ENCODE measurements at regions not wholly inside any gene's neighbourhood (a gene's known extent, or its start where the extent isn't known, plus 50 kb on each side); places are given as distances from the start of the nearest gene placed in this dataset.

DNA sequence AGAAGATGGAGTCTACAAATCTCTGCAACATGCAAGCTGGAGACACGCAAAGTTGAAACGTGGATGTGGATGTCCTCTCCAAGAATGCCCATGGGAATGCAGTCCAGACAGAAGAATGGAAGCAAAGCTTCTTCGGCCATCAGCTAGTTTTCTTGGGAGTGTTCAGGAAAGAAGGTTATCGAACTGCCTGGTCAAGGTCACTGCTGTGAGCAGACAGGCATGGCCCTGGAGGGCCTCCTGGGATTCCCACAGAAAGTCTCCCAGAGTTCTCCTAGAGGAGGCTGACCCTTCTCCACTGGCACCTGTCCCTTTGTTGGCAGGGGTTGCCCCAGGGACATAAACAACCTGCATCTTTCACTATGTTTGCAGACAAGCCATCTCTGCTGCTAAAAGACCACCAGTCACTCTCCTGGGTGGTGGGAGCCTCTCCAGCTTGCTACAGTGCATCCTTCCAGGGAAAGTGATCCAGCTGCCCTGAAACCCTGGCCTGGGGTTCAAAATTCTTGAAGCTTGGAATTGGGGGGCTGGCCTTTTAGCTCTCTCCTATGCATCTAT, 265.8 kb downstream of the SYK start:
- 88% methylated on average over 4 of the region's 4 CpGs for WGBS (ENCODE audit: insufficient coverage)
- H3K4me1 ChIP-seq (ENCODE audit: control insufficient read depth, insufficient read depth, low read length): no peaks in the 10 kb centered on the region
- no peak for DNase-seq (ENCODE audit: low read depth in 4 of 6, low spot score in 6 of 6)
- no peaks in the 10 kb centered on the region for H3K27me3 ChIP-seq (ENCODE audit: control insufficient read depth, insufficient read depth, low read length)
- no peak overlapping the region for H3K4me3 ChIP-seq (ENCODE audit: low read depth, low read length)
- no peak overlapping the region for H3K27ac ChIP-seq (ENCODE audit: low read depth, low read length)
- no peaks in the 10 kb centered on the region for H3K36me3 ChIP-seq (ENCODE audit: control insufficient read depth, insufficient read depth, low read length)
- no peaks in the 10 kb centered on the region for H3K9me3 ChIP-seq (ENCODE audit: control insufficient read depth, insufficient read depth, low read length)

DNA sequence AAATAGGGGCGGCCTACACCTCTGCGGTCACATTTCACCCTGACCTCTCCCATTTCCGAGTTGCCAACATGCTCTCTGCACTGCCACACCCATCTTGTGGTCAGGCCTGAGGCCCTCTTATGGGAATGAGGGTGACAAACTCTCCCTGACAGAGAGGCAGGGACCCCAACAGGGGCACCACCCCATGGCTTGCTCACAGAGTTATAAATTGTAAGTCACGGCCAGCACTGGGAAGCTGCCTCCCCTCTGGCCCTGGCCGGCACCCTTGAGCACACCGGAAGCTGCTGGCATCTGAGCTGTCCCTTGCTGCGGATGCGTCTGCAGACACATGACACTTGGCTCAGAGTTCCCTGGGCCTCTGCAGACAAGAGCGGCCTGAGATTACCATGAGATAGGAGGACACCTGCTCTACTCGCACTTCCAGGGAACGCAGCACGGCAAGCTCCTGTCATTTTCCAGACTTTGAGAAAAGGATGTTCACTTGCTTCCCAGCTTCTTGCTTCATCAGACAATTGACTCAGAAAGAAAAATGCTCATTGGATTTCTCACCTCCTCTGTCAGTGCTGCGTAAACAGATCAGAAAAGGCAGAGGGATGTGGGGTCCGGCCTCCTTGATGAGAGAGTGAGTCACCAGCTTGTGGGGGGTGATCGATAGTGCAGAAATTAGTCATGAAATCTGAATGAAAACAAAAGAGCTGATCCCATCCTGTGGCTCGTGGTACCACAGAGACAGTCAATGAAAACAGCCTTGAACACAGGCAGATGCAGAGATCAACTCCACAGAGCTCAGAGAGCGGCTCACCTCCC, 269.8 kb downstream of the SYK start:
- Histone ChIP-seq H3K4me3 (ENCODE audit: low read depth, low read length) (no peak overlapping the region), H3K9me3 (ENCODE audit: control insufficient read depth, insufficient read depth, low read length) (no peaks in the 10 kb centered on the region), H3K27me3 (ENCODE audit: control insufficient read depth, insufficient read depth, low read length) (no peaks in the 10 kb centered on the region), H3K27ac (ENCODE audit: low read depth, low read length) (no peak overlapping the region), H3K36me3 (ENCODE audit: control insufficient read depth, insufficient read depth, low read length) (no peaks in the 10 kb centered on the region), H3K4me1 (ENCODE audit: control insufficient read depth, insufficient read depth, low read length) (no peaks in the 10 kb centered on the region)
- WGBS (ENCODE audit: insufficient coverage): 80% methylated on average over 16 of the region's 17 CpGs
- DNase-seq (ENCODE audit: low read depth in 4 of 6, low spot score in 6 of 6): no peak

- Histone ChIP-seq H3K36me3 (ENCODE audit: control insufficient read depth, insufficient read depth, low read length) (no peaks in the 10 kb centered on the region), H3K4me3 (ENCODE audit: low read depth, low read length) (no peak overlapping the region), H3K27ac (ENCODE audit: low read depth, low read length) (no peak overlapping the region), H3K4me1 (ENCODE audit: control insufficient read depth, insufficient read depth, low read length) (peaks cover 4% of the 10 kb centered on the region), H3K9me3 (ENCODE audit: control insufficient read depth, insufficient read depth, low read length) (no peaks in the 10 kb centered on the region), H3K27me3 (ENCODE audit: control insufficient read depth, insufficient read depth, low read length) (no peaks in the 10 kb centered on the region)
- peak in 1 of 6 donors; percentile 33 for DNase-seq (ENCODE audit: low read depth in 4 of 6, low spot score in 6 of 6)
- 79% methylated on average over 10 of the region's 10 CpGs for WGBS (ENCODE audit: insufficient coverage)
These were observed 271.6 kb downstream of the SYK start for GRCh38 chr9:91073049-91073810.

DNA sequence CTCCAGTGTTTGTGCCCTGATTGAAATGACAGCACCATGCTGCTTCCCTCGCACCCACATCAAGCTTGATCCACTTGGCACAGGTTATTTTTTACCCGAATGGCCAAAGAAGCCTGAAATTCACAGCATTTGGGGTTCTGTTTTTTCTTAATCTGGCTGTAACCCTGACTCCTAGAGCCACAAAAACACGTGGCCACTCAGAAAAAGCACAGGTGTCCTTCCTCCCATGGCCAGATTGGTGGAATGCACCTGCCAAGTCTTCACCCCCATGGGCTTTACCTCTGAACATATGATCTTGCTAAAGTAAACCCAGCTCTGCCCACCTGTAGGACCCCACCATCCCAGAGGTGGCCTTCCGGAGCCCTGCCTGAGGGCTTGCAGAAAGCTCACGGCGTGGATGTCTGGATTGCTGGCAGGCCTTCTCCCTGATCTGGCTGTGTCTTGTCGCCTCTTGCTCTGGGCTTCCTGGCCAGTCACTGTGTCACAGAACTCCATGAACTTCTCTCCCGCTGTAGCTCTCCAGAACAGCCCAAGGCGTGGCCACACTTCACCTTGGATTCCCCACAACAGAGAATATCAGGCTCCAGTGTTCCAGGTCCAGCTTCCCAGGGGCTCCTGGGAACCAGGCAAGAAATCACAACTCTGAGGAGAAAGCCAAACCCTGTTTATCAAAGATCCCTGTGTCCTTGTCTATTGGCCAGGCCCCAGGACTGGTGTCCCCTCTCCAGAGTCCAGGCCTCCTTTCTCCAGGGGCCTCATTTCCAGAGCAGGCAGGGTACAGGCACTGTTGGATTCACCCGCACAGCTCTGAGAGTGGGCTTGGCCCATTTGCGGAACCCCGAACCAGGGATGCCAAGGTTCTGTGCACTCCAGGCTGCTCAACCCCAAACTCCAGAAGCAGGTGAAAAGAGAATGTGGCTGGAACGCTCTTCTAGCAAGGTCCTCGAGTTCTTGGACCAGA, 272.5 kb downstream of the SYK start:
- H3K36me3 ChIP-seq (ENCODE audit: control insufficient read depth, insufficient read depth, low read length): no peaks in the 10 kb centered on the region
- H3K27me3 ChIP-seq (ENCODE audit: control insufficient read depth, insufficient read depth, low read length): no peaks in the 10 kb centered on the region
- DNase-seq (ENCODE audit: low read depth in 4 of 6, low spot score in 6 of 6): no peak
- no peak overlapping the region for H3K4me3 ChIP-seq (ENCODE audit: low read depth, low read length)
- H3K27ac ChIP-seq (ENCODE audit: low read depth, low read length): no peak overlapping the region
- H3K9me3 ChIP-seq (ENCODE audit: control insufficient read depth, insufficient read depth, low read length): no peaks in the 10 kb centered on the region
- 96% methylated on average over 14 of the region's 14 CpGs for WGBS (ENCODE audit: insufficient coverage)
- H3K4me1 ChIP-seq (ENCODE audit: control insufficient read depth, insufficient read depth, low read length): peaks cover 4% of the 10 kb centered on the region

DNA sequence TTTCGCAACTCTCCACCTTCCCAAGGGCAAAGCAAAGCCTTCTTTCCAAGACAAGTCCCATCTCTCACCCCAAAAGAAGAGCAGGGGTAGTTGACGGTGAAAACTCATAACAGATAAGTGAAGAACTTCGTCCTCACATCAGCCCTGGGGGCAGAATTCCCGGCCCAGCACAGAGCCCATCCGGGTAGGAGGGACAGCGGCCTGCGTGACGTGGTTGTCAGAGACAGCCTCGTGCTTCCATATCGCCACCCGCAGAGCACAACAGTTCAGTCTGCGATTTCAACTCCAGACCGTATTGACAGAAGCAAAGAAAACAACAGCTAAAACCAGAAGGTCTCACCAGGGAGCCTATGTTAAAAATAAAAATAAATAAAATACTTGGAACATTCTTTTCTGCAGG, 273.2 kb downstream of the SYK start:
- DNase-seq (ENCODE audit: low read depth in 4 of 6, low spot score in 6 of 6): peak in 1 of 6 donors; percentile 9
- Histone ChIP-seq H3K4me1 (ENCODE audit: control insufficient read depth, insufficient read depth, low read length) (peaks cover 4% of the 10 kb centered on the region), H3K27me3 (ENCODE audit: control insufficient read depth, insufficient read depth, low read length) (no peaks in the 10 kb centered on the region), H3K36me3 (ENCODE audit: control insufficient read depth, insufficient read depth, low read length) (no peaks in the 10 kb centered on the region), H3K27ac (ENCODE audit: low read depth, low read length) (no peak overlapping the region), H3K4me3 (ENCODE audit: low read depth, low read length) (no peak overlapping the region), H3K9me3 (ENCODE audit: control insufficient read depth, insufficient read depth, low read length) (no peaks in the 10 kb centered on the region)
- 77% methylated on average over 9 of the region's 13 CpGs for WGBS (ENCODE audit: insufficient coverage)

- H3K4me3 ChIP-seq (ENCODE audit: low read depth, low read length): no peak overlapping the region
- H3K9me3 ChIP-seq (ENCODE audit: control insufficient read depth, insufficient read depth, low read length): no peaks in the 10 kb centered on the region
- H3K4me1 ChIP-seq (ENCODE audit: control insufficient read depth, insufficient read depth, low read length): peaks cover 4% of the 10 kb centered on the region
- H3K36me3 ChIP-seq (ENCODE audit: control insufficient read depth, insufficient read depth, low read length): no peaks in the 10 kb centered on the region
- WGBS (ENCODE audit: insufficient coverage): 86% methylated on average over 8 of the region's 8 CpGs
- no peaks in the 10 kb centered on the region for H3K27me3 ChIP-seq (ENCODE audit: control insufficient read depth, insufficient read depth, low read length)
- no peak overlapping the region for H3K27ac ChIP-seq (ENCODE audit: low read depth, low read length)
- DNase-seq (ENCODE audit: low read depth in 4 of 6, low spot score in 6 of 6): no peak
These were observed 273.7 kb downstream of the SYK start for GRCh38 chr9:91075279-91075678.

DNA sequence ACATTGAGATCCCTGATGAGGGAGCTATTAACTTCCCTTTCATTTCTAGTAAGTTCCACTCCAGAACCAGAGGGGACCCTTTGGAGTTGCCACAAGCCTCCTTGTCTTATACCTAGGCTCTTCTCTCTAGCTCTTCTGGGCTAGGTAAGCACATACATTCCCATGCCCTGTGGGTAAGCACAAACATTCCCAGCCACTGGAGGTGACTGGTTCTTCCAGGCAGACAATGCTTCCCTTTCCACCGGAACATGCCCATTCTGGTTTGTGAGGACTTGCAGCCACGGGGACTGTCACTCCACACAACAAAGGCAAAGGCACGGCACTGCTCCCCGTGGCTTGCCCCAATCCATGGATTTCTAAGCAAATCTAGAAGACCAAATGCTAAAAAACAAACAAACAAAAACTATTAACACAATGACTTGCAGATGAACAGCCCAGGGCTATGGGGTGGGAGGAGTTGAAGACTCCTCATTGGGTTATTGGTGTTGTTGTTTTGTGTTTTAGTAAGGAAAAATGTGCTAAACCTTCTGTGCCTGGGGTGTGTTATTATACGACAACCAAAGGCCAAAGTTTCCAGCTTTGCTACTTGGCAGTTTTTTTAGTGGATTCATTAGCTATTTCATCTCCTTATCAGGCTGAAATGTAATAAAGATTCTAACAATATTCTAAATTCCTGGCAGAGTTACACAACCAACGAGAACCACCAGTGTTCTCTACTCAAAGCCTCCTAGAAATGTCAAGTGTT, 276.2 kb downstream of the SYK start:
- whole genome bisulfite sequencing (ENCODE audit: insufficient coverage): 79% methylated on average over 4 of the region's 6 CpGs

DNA sequence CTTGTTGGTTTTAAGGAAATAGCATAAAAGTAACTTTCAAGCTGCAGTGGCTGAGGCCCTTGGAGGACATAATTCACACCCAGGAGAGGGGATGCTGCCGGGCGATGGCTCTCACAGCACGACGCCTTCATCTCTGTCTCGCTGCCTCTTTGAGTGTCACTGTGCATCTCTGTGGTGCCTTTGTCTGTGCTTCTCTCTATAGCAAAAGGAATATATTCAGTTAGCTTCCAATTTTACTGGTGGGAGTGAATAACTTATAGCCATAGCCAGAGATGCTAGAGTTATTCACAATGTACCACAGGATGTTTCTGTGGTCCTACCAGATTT, 276.7 kb downstream of the SYK start:
- DNase-seq (ENCODE audit: low read depth in 4 of 6, low spot score in 6 of 6): peak in 2 of 6 donors; percentile 22 to 26
- Histone ChIP-seq H3K9me3 (ENCODE audit: control insufficient read depth, insufficient read depth, low read length) (no peaks in the 10 kb centered on the region), H3K4me1 (ENCODE audit: control insufficient read depth, insufficient read depth, low read length) (peaks cover 4% of the 10 kb centered on the region), H3K27ac (ENCODE audit: low read depth, low read length) (no peak overlapping the region), H3K4me3 (ENCODE audit: low read depth, low read length) (no peak overlapping the region), H3K27me3 (ENCODE audit: control insufficient read depth, insufficient read depth, low read length) (no peaks in the 10 kb centered on the region), H3K36me3 (ENCODE audit: control insufficient read depth, insufficient read depth, low read length) (no peaks in the 10 kb centered on the region)
- 25% methylated on average over 4 of the region's 5 CpGs for WGBS (ENCODE audit: insufficient coverage)

More for the DNA sequence above, 276.2 kb downstream of the SYK start:
- peaks cover 4% of the 10 kb centered on the region for H3K4me1 ChIP-seq (ENCODE audit: control insufficient read depth, insufficient read depth, low read length)
- H3K27me3 ChIP-seq (ENCODE audit: control insufficient read depth, insufficient read depth, low read length): no peaks in the 10 kb centered on the region
- no peak for DNase-seq (ENCODE audit: low read depth in 4 of 6, low spot score in 6 of 6)
- H3K36me3 ChIP-seq (ENCODE audit: control insufficient read depth, insufficient read depth, low read length): no peaks in the 10 kb centered on the region
- no peaks in the 10 kb centered on the region for H3K9me3 ChIP-seq (ENCODE audit: control insufficient read depth, insufficient read depth, low read length)
- H3K4me3 ChIP-seq (ENCODE audit: low read depth, low read length): no peak overlapping the region
- H3K27ac ChIP-seq (ENCODE audit: low read depth, low read length): no peak overlapping the region

GRCh38 chr9:91082731-91083130, 279.0 kb downstream of the AUH start:
- H3K9me3 ChIP-seq (ENCODE audit: control insufficient read depth, insufficient read depth, low read length): no peaks in the 10 kb centered on the region
- no peak for DNase-seq (ENCODE audit: low read depth in 4 of 6, low spot score in 6 of 6)
- H3K27ac ChIP-seq (ENCODE audit: low read depth, low read length): no peak overlapping the region
- no peak overlapping the region for H3K4me3 ChIP-seq (ENCODE audit: low read depth, low read length)
- 90% methylated on average over 2 of the region's 4 CpGs for WGBS (ENCODE audit: insufficient coverage)
- H3K4me1 ChIP-seq (ENCODE audit: control insufficient read depth, insufficient read depth, low read length): peaks cover 1% of the 10 kb centered on the region
- H3K36me3 ChIP-seq (ENCODE audit: control insufficient read depth, insufficient read depth, low read length): no peaks in the 10 kb centered on the region
- H3K27me3 ChIP-seq (ENCODE audit: control insufficient read depth, insufficient read depth, low read length): no peaks in the 10 kb centered on the region

Data from spinal cord (tissue), 9 donors.